ENCODE measurements at regions not wholly inside any gene's neighbourhood (a gene's known extent, or its start where the extent isn't known, plus 50 kb on each side); places are given as distances from the start of the nearest gene placed in this dataset.
A peak's percentile ranks its signal among the peaks of the same experiment; 100 is the strongest.

- H3K4me3 ChIP-seq (ENCODE audit: low read length), result no peak overlapping the region
- H3K9me3 ChIP-seq (ENCODE audit: control insufficient read depth, low read length), result no peaks in the 10 kb centered on the region
- H3K27me3 ChIP-seq (ENCODE audit: control insufficient read depth, insufficient read depth, low read length), result no peaks in the 10 kb centered on the region
- no peaks in the 10 kb centered on the region for H3K4me1 ChIP-seq (ENCODE audit: control insufficient read depth, insufficient read depth, low read length)
- no peaks in the 10 kb centered on the region for H3K36me3 ChIP-seq (ENCODE audit: control insufficient read depth, insufficient read depth, low read length)
- no peak overlapping the region for H3K9ac ChIP-seq (ENCODE audit: low read length)
Measured at GRCh38 chr7:27345164-27345887, 102.7 kb downstream of the EVX1 start.

GRCh38 chr7:27345997-27346396 is 103.4 kb downstream of the EVX1 start:
- Histone ChIP-seq H3K27me3 (ENCODE audit: control insufficient read depth, insufficient read depth, low read length) (no peaks in the 10 kb centered on the region), H3K9ac (ENCODE audit: low read length) (no peak overlapping the region), H3K4me1 (ENCODE audit: control insufficient read depth, insufficient read depth, low read length) (no peaks in the 10 kb centered on the region), H3K4me3 (ENCODE audit: low read length) (no peak overlapping the region), H3K36me3 (ENCODE audit: control insufficient read depth, insufficient read depth, low read length) (no peaks in the 10 kb centered on the region), H3K9me3 (ENCODE audit: control insufficient read depth, low read length) (no peaks in the 10 kb centered on the region)

- no peaks in the 10 kb centered on the region for H3K9me3 ChIP-seq (ENCODE audit: control insufficient read depth, low read length)
- H3K27me3 ChIP-seq (ENCODE audit: control insufficient read depth, insufficient read depth, low read length), result no peaks in the 10 kb centered on the region
- no peaks in the 10 kb centered on the region for H3K4me1 ChIP-seq (ENCODE audit: control insufficient read depth, insufficient read depth, low read length)
- no peak overlapping the region for H3K4me3 ChIP-seq (ENCODE audit: low read length)
- peak overlapping the region; percentile 8 for H3K9ac ChIP-seq (ENCODE audit: low read length)
- H3K36me3 ChIP-seq (ENCODE audit: control insufficient read depth, insufficient read depth, low read length), result no peaks in the 10 kb centered on the region
Measured at GRCh38 chr7:27346531-27347275, 104.1 kb downstream of the EVX1 start.

GRCh38 chr7:27347276-27347640 is 104.7 kb downstream of the EVX1 start:
- Histone ChIP-seq H3K27me3 (ENCODE audit: control insufficient read depth, insufficient read depth, low read length) (no peaks in the 10 kb centered on the region), H3K4me3 (ENCODE audit: low read length) (no peak overlapping the region), H3K9ac (ENCODE audit: low read length) (no peak overlapping the region), H3K4me1 (ENCODE audit: control insufficient read depth, insufficient read depth, low read length) (no peaks in the 10 kb centered on the region), H3K36me3 (ENCODE audit: control insufficient read depth, insufficient read depth, low read length) (no peaks in the 10 kb centered on the region), H3K9me3 (ENCODE audit: control insufficient read depth, low read length) (no peaks in the 10 kb centered on the region)

GRCh38 chr7:27349621-27350020 is 107.0 kb downstream of the EVX1 start:
- Histone ChIP-seq H3K4me1 (ENCODE audit: control insufficient read depth, insufficient read depth, low read length) (no peaks in the 10 kb centered on the region), H3K4me3 (ENCODE audit: low read length) (no peak overlapping the region), H3K9me3 (ENCODE audit: control insufficient read depth, low read length) (no peaks in the 10 kb centered on the region), H3K36me3 (ENCODE audit: control insufficient read depth, insufficient read depth, low read length) (no peaks in the 10 kb centered on the region), H3K9ac (ENCODE audit: low read length) (no peak overlapping the region), H3K27me3 (ENCODE audit: control insufficient read depth, insufficient read depth, low read length) (no peaks in the 10 kb centered on the region)

- Histone ChIP-seq H3K4me1 (ENCODE audit: control insufficient read depth, insufficient read depth, low read length) (no peaks in the 10 kb centered on the region), H3K27me3 (ENCODE audit: control insufficient read depth, insufficient read depth, low read length) (no peaks in the 10 kb centered on the region), H3K36me3 (ENCODE audit: control insufficient read depth, insufficient read depth, low read length) (no peaks in the 10 kb centered on the region), H3K9me3 (ENCODE audit: control insufficient read depth, low read length) (no peaks in the 10 kb centered on the region), H3K4me3 (ENCODE audit: low read length) (no peak overlapping the region), H3K9ac (ENCODE audit: low read length) (no peak overlapping the region)
Measured at GRCh38 chr7:27351137-27351536, 108.5 kb downstream of the EVX1 start.

- H3K4me1 ChIP-seq (ENCODE audit: control insufficient read depth, insufficient read depth, low read length), result no peaks in the 10 kb centered on the region
- H3K27me3 ChIP-seq (ENCODE audit: control insufficient read depth, insufficient read depth, low read length), result no peaks in the 10 kb centered on the region
- H3K36me3 ChIP-seq (ENCODE audit: control insufficient read depth, insufficient read depth, low read length), result no peaks in the 10 kb centered on the region
- H3K4me3 ChIP-seq (ENCODE audit: low read length), result no peak overlapping the region
- H3K9ac ChIP-seq (ENCODE audit: low read length), result no peak overlapping the region
- no peaks in the 10 kb centered on the region for H3K9me3 ChIP-seq (ENCODE audit: control insufficient read depth, low read length)
Measured at GRCh38 chr7:27351786-27352185, 109.2 kb downstream of the EVX1 start.

- Histone ChIP-seq H3K36me3 (ENCODE audit: control insufficient read depth, insufficient read depth, low read length) (no peaks in the 10 kb centered on the region), H3K9me3 (ENCODE audit: control insufficient read depth, low read length) (no peaks in the 10 kb centered on the region), H3K9ac (ENCODE audit: low read length) (no peak overlapping the region), H3K27me3 (ENCODE audit: control insufficient read depth, insufficient read depth, low read length) (no peaks in the 10 kb centered on the region), H3K4me1 (ENCODE audit: control insufficient read depth, insufficient read depth, low read length) (peaks cover 11% of the 10 kb centered on the region), H3K4me3 (ENCODE audit: low read length) (no peak overlapping the region)
Measured at GRCh38 chr7:27359181-27360125, 116.9 kb downstream of the EVX1 start.

GRCh38 chr7:27361522-27361921 is 118.9 kb downstream of the EVX1 start:
- Histone ChIP-seq H3K9me3 (ENCODE audit: control insufficient read depth, low read length) (no peaks in the 10 kb centered on the region), H3K27me3 (ENCODE audit: control insufficient read depth, insufficient read depth, low read length) (no peaks in the 10 kb centered on the region), H3K4me3 (ENCODE audit: low read length) (no peak overlapping the region), H3K9ac (ENCODE audit: low read length) (peak overlapping the region; percentile 42), H3K36me3 (ENCODE audit: control insufficient read depth, insufficient read depth, low read length) (no peaks in the 10 kb centered on the region), H3K4me1 (ENCODE audit: control insufficient read depth, insufficient read depth, low read length) (peaks cover 18% of the 10 kb centered on the region)

- Histone ChIP-seq H3K27me3 (ENCODE audit: control insufficient read depth, insufficient read depth, low read length) (no peaks in the 10 kb centered on the region), H3K9ac (ENCODE audit: low read length) (peak overlapping the region; percentile 19), H3K4me3 (ENCODE audit: low read length) (no peak overlapping the region), H3K36me3 (ENCODE audit: control insufficient read depth, insufficient read depth, low read length) (no peaks in the 10 kb centered on the region), H3K9me3 (ENCODE audit: control insufficient read depth, low read length) (no peaks in the 10 kb centered on the region), H3K4me1 (ENCODE audit: control insufficient read depth, insufficient read depth, low read length) (peaks cover 18% of the 10 kb centered on the region)
Measured at GRCh38 chr7:27362026-27362425, 119.4 kb downstream of the EVX1 start.

- no peak overlapping the region for H3K4me3 ChIP-seq (ENCODE audit: low read length)
- H3K9ac ChIP-seq (ENCODE audit: low read length), result no peak overlapping the region
Measured at GRCh38 chr7:27364344-27364758, 121.7 kb downstream of the EVX1 start.

More at GRCh38 chr7:27364344-27364758, 121.7 kb downstream of the EVX1 start:
- Histone ChIP-seq H3K4me1 (ENCODE audit: control insufficient read depth, insufficient read depth, low read length) (peaks cover 18% of the 10 kb centered on the region), H3K36me3 (ENCODE audit: control insufficient read depth, insufficient read depth, low read length) (no peaks in the 10 kb centered on the region), H3K9me3 (ENCODE audit: control insufficient read depth, low read length) (no peaks in the 10 kb centered on the region), H3K27me3 (ENCODE audit: control insufficient read depth, insufficient read depth, low read length) (no peaks in the 10 kb centered on the region)

All from mucosa of stomach (tissue), 1 donor.